ENCODE measurements at regions not wholly inside any gene's neighbourhood (a gene's known extent, or its start where the extent isn't known, plus 50 kb on each side); places are given as distances from the start of the nearest gene placed in this dataset.
"Not testable (repeated sequence)": the region's sequence is repeated elsewhere in the genome, so short reads cannot be mapped to it uniquely, and the experiment has no call there.

- TF ChIP-seq CTCF (conservative IDR thresholded peaks at IDR 0.05 in 1 of 2, IDR thresholded peaks at IDR 0.05 in 1 of 2; ENCODE audit: low read depth in 1 of 2, low read length in 2 of 2); EZH2 (IDR thresholded peaks at IDR 0.05; ENCODE audit: low read length, missing control alignments): not testable (repeated sequence)
Observed at GRCh38 chr4:72864277-72864676, 205.2 kb downstream of the COX18 start.
